Fibroblast of lung (primary cell): ENCODE measurements at regions not wholly inside any gene's neighbourhood (a gene's known extent, or its start where the extent isn't known, plus 50 kb on each side); places are given as distances from the start of the nearest gene placed in this dataset.

Source experiments
- CTCF ChIP-seq, 2 donors: IDR thresholded peaks in 1 of 2; conservative IDR thresholded peaks in 1 of 2; 1 replicate in 1 of 2; 2 replicates in 1 of 2; pipeline ENCODE4 v1.5.1; 2011 to 2012; ENCODE audit warnings: low read length in 2 of 2, control low read depth in 1 of 2, inconsistent platforms in 1 of 2, low read depth in 1 of 2, mild to moderate bottlenecking in 1 of 2
- EZH2 ChIP-seq: IDR thresholded peaks from 2 replicates; pipeline ENCODE4 v1.5.1; 2012; ENCODE audit warnings: low read length, control low read depth, mild to moderate bottlenecking; ENCODE audit errors: missing control alignments

DNA sequence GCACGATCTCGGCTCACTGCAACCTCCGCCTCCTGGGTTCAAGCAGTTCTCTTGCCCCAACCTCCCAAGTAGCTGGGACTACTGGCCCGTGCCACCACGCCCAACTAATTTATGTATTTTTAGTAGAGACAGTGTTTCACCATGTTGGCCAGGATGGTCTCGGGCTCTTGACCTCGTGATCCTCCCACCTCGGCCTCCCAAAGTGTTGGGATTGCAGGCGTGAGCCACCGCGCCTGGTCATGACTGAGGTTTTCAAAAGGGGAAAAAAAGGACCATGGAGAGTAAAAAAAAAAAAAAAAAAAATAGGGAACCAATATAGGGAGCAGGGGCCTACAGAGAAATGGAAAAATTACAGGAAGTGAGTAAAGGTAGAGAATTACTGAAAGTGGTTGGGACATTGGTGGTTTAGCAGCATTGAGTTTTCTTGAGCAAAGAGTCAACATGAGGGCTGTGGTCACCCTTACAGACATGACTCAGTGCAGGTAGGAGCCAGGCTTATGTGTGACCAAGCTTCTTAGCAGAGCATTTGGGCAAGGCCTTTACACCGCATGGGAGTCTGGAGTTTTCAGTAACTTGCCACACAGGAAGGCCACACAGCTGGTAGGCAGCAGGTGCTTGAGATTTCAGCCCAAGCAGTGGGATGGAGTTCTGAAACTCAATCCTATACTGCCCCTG lies 447.3 kb downstream of the HS3ST3B1 start:
- TF ChIP-seq CTCF (conservative IDR thresholded peaks at IDR 0.05 in 1 of 2, IDR thresholded peaks at IDR 0.05 in 1 of 2; ENCODE audit: low read depth in 1 of 2, low read length in 2 of 2) (no peak), EZH2 (no peak)
